ENCODE measurements at regions not wholly inside any gene's neighbourhood (a gene's known extent, or its start where the extent isn't known, plus 50 kb on each side); places are given as distances from the start of the nearest gene placed in this dataset.

- DNase-seq (ENCODE audit: low read depth in 2 of 2), result no peak
Measured at GRCh38 chr13:105940882-105941281, 594.6 kb downstream of the EFNB2 start.

GRCh38 chr13:105937451-105937850, 598.0 kb downstream of the EFNB2 start:
- no peak for DNase-seq (ENCODE audit: low read depth in 2 of 2)

GRCh38 chr13:105936816-105937215, 598.6 kb downstream of the EFNB2 start:
- DNase-seq (ENCODE audit: low read depth in 2 of 2), result no peak

GRCh38 chr13:105929505-105929904, 606.0 kb downstream of the EFNB2 start:
- DNase-seq (ENCODE audit: low read depth in 2 of 2), result no peak

- DNase-seq (ENCODE audit: low read depth in 2 of 2), result no peak
Measured at GRCh38 chr13:105928901-105929300, 606.6 kb downstream of the EFNB2 start.

GRCh38 chr13:105928048-105928447, 607.4 kb downstream of the EFNB2 start:
- no peak for DNase-seq (ENCODE audit: low read depth in 2 of 2)

GRCh38 chr13:105925496-105925895, 610.0 kb downstream of the EFNB2 start:
- no peak for DNase-seq (ENCODE audit: low read depth in 2 of 2)

GRCh38 chr13:105921711-105922110, 613.8 kb downstream of the EFNB2 start:
- DNase-seq (ENCODE audit: low read depth in 2 of 2), result no peak

GRCh38 chr13:105920370-105920769, 615.1 kb downstream of the EFNB2 start:
- DNase-seq (ENCODE audit: low read depth in 2 of 2), result no peak

- no peak for DNase-seq (ENCODE audit: low read depth in 2 of 2)
Measured at GRCh38 chr13:105918842-105919741, 616.4 kb downstream of the EFNB2 start.

GRCh38 chr13:105915146-105915850, 620.2 kb downstream of the EFNB2 start:
- DNase-seq (ENCODE audit: low read depth in 2 of 2), result no peak

- DNase-seq (ENCODE audit: low read depth in 2 of 2), result no peak
Measured at GRCh38 chr13:105914291-105915036, 621.0 kb downstream of the EFNB2 start.

- DNase-seq (ENCODE audit: low read depth in 2 of 2), result no peak
Measured at GRCh38 chr13:105908586-105908985, 626.9 kb downstream of the EFNB2 start.

GRCh38 chr13:105907319-105908019, 628.0 kb downstream of the EFNB2 start:
- no peak for DNase-seq (ENCODE audit: low read depth in 2 of 2)

GRCh38 chr13:105906746-105907145, 628.7 kb downstream of the EFNB2 start:
- DNase-seq (ENCODE audit: low read depth in 2 of 2), result no peak

- no peak for DNase-seq (ENCODE audit: low read depth in 2 of 2)
Measured at GRCh38 chr13:105904034-105904742, 631.3 kb downstream of the EFNB2 start.

- DNase-seq (ENCODE audit: low read depth in 2 of 2), result no peak
Measured at GRCh38 chr13:105902396-105902795, 633.1 kb downstream of the EFNB2 start.

GRCh38 chr13:105897575-105897974, 637.9 kb downstream of the EFNB2 start:
- DNase-seq (ENCODE audit: low read depth in 2 of 2), result no peak

GRCh38 chr13:105894697-105895096, 640.8 kb downstream of the EFNB2 start:
- no peak for DNase-seq (ENCODE audit: low read depth in 2 of 2)

GRCh38 chr13:105890509-105890908, 645.0 kb downstream of the EFNB2 start:
- no peak for DNase-seq (ENCODE audit: low read depth in 2 of 2)

- DNase-seq (ENCODE audit: low read depth in 2 of 2), result no peak
Measured at GRCh38 chr13:105878119-105878700, 657.3 kb downstream of the EFNB2 start.

All from stimulated activated CD8-positive, alpha-beta memory T cell treated with anti-CD3 and anti-CD28 coated beads, Interleukin-15, amount 100 ng/mL, for 4 hours (primary cell).